Posterior cingulate gyrus (tissue), 11 donors: ENCODE measurements at regions not wholly inside any gene's neighbourhood (a gene's known extent, or its start where the extent isn't known, plus 50 kb on each side); places are given as distances from the start of the nearest gene placed in this dataset.
"Not testable (repeated sequence)": the region's sequence is repeated elsewhere in the genome, so short reads cannot be mapped to it uniquely, and the experiment has no call there.

Experiments used
- DNase-seq, 10 donors: peaks; one replicate each; pipeline versions ENCODE4 v3.0.0 to v3.0.0-alpha.2; 2020 to 2021; ENCODE audit warnings: mixed read lengths in 3 of 10
- intact Hi-C: fragments of 100-400 bp; cut with DNase I; formaldehyde crosslinking; loops from one replicate; pipeline ENCODE4 v1.15.1; 2023

DNA sequence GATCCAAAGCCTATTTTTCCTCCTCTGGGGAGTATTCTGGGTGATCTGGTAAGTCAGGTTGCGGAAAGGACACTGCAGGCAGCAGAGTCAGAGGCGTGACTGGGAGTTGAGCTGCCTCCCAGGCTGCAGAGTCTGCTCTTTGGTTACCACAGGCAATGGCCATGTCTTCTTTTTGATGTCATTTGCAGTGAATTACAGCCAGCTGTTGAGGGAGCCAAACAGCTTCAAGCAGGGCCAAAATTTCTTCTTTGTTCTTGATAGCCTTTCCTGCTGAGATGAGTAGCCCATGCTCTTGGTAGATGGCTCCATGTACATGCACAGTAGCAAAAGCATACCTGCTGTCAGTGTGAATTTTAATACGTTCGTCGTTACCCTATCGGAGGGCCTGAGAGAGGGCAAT lies 116.6 kb upstream of the PZP start:
- no peak for DNase-seq
- intact Hi-C loops = loop anchor here (5.0 kb wide), 1 partner anchor 262 kb away; no protein-coding TSS in a partner anchor

DNA sequence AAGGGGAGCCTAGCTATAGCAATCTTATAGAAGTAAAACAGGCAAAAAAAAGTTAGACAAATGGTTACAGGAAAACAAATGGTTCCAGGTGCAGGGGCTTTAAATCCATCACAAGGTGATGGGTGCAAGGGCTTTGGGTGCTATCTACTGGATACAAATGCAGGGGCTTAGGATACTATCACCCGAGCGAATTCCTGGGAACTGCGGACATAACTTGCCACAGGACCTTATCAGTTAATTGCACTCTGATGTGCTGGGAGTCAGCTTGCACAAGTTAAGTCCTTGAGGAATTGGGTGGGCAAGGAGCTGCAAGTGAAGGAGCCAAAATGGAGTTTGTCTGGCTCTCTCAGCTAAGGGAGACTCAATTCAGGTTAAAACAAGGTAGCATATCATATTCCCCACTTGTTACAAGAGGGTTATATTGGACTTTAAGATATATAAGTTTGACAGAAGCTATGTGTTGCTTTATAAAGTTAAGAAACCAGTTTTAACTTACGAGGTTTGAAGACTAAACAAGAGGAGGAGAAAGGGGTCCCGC lies 115.0 kb upstream of the PZP start:
- intact Hi-C loops = loop anchor here (5.0 kb wide), 1 partner anchor 261 kb away; no protein-coding TSS in a partner anchor
- DNase-seq = no peak

DNA sequence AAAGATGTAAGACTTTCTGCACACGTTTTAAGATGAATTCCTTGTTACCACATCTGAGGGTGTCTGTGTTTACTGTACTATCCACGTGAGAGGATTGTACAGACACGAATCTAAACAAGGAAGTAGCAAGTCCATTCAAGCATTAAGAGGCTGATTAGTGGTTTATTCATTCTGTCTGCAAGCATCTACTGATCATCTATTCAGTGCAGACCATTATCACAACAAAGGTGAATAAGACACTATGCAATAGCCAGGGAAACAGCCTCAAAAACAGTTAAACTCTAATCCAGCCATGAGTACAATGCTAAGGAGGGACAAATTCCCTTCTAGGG lies 111.6 kb upstream of the PZP start:
- DNase-seq = no peak
- intact Hi-C loops = loop anchor here (5.0 kb wide), 1 partner anchor 258 kb away; no protein-coding TSS in a partner anchor

DNA sequence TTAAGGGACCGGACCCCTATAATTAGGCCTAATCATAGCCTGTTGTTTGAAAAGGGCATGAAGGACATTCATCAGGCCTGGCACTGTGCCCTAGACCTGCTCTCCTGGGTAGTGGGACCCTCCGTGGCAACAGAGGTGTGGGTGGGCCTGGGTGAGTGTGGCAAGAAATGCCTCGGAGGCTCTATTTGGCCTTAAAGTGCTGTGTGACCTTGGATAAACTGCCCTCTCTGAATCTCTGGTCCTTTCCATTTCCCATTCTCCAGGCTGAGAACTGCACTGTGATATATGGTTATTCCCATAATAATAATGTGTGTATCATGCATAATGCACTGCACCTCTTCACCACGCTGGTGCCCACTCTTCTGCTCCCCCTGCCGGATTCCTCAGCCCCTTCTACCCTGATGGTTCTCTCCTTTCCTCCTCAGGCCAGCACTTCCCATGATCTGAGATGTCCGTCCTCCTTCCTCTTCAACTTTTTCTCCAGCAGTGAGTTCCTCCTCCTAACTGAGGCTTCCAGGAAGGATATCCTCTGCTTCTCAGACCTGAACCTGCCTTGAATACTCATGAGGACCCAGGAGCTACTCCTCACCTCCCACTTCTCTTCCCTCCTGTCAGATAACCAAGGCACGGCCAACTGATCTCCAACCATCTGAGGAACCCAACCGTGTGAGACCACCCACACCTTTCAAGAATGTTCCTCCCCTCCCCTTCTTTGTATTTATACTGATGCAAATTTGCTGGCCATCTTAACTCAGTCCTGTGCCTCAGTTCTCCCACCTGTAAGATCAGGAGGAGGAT lies 111.0 kb upstream of the PZP start:
- intact Hi-C loops = no loop called here
- no peak for DNase-seq

DNA sequence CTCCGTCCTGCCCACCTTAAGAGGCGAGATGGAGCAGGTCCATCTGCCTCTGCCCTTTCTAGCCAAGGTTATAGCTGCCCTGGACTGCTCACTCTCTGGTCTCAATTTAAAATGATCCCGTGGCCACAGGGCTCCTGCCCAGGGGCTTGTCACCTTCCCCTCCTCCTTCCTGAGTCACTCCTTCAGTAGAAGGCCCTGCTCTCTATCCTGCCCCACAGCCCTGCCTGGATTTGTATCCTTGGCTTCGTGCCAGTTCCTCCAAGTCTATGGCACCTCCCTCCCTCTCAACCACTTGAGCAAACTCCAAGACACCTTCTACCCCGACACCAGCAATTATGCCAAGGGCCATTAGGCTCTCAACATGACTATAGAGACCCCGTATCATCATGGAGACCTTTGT lies 105.3 kb upstream of the PZP start:
- intact Hi-C loops, DNase-seq: not testable (repeated sequence)

DNA sequence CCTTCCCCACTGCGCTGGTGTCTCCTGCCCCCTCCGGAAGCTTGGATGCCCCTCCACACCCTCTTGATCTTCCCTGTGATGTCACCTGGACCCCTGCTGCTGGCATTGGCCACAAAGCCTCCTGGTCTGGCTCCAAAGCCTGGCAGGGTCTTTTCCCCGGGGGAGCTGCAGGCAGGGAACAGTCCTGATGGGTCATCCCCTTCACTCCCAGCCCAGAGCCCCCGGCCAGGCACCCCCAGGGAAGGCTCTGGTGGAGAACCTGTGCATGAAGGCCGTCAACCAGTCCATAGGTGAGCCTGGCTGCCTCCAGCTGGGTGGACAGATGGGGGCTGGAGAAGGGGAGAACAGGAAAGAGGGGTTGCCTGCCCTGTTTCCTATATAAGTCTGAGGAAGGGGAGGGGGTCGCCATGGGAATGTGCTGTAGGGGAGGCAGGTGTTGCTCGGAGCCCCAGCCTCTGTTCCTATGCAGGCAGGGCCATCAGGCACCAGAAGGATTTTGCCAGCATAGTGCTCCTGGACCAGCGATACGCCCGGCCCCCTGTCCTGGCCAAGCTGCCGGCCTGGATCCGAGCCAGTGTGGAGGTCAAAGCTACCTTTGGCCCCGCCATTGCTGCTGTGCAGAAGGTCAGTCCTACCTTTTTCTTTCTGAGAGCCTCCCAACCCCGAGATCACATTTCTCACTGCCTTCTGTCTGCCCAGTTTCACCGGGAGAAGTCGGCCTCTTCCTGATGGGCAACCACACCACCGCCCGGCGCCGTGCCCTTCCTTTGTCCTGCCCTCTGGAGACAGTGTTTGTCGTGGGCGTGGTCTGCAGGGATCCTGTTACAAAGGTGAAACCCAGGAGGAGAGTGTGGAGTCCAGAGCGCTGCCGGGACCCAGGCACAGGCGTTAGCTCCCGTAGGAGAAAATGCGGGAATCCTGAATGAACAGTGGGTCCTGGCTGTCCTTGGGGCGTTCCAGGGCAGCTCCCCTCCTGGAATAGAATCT lies 104.5 kb upstream of the PZP start:
- DNase-seq = peak in 1 of 10 donors; percentile 43
- intact Hi-C loops = not testable (repeated sequence)

DNA sequence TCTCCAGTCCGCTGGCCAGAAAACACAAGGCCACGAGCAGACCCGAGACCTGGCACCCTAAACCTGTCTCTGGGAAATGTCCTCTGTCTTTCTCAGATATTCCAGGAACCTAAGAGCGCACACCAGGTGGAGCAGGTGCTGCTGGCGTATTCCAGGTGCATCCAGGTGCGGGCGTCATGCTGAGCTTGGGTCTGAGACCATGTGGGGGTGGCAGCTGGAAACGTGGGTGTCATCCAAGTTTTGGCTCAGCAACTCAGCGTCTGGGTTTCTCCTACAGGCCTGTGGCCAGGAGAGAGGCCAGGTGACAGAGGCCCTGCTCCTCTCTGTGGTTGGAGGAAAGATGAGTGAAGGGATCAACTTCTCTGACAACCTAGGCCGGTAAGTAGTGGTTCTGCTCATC lies 103.3 kb upstream of the PZP start:
- intact Hi-C loops, DNase-seq: not testable (repeated sequence)

DNA sequence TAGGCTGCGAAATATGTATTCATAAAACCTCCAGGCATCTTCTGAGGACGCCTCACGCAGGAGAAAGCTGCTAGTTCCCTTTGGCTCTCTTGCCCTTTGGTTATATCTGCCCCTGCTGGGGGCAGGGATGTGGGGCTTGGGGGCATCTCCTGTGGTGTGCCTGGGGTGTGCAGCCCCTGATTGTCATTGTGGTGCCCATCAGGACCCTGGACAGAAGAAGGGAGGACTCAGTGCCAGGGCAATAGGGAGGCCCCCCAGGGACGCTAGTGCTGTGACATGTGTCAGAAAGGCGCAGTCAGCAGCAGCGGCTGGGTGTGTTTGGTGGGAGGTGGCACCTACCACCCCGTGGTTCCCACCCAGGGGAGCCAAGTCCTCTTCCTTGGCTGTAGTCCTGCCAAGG lies 102.5 kb upstream of the PZP start:
- DNase-seq, intact Hi-C loops: not testable (repeated sequence)

DNA sequence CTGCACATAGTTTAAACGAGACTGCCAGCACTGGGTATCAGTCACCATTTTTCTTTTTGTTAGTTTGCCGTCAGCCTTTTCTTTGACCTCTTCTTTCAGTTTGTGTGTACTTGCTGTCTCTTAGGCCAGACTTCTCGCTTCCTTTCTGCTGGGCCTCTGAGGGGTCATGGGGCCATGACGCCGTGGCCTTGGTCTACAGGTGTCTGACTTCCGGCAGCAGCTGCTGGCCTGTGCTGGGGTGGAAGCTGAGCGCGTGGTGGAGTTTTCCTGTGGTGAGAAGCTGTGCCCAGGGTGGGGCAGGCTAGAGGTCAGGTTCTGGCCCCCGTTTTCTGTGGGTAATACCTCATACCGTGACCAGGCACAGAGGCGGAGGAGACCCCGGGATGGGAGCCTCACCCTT lies 101.6 kb upstream of the PZP start:
- DNase-seq, intact Hi-C loops: not testable (repeated sequence)

DNA sequence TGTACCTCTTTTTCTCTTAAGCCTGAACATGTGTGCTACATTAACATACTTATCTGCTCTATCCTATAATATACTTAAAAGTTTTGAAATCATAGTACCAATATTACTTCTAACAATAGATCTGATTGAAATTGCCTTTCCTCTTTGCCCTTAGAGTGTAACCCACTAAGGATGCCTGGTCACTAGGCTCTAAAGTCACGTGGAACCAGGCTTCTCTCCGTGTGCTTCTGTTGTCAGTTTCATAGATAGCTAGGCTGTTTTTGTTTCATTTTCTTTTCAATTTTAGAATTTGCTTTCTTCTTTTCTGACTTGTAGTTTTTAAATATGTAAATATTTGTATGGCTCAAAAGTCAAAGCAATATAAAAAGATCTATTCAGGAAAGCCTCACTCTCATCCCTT lies 100.5 kb upstream of the PZP start:
- intact Hi-C loops, DNase-seq: not testable (repeated sequence)

DNA sequence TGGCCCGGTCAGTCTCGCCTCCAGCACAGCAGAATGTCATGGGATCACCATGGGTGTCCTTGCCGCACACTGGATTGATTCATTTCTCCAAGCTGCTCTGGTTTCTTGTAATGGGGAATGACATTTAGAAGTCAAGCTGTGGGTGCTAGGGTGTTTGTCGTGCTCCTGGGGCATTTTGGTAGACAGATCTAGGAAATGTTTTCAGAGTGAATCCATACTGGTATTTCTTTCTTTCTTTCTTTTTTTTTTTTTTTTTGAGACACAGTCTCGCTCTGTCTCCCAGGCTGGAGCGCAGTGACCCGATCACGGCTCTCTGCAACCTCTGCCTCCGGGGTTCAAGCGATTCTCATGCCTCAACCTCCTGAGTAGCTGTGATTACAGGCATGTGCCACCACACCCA lies 100.0 kb upstream of the PZP start:
- intact Hi-C loops, DNase-seq: not testable (repeated sequence)

DNA sequence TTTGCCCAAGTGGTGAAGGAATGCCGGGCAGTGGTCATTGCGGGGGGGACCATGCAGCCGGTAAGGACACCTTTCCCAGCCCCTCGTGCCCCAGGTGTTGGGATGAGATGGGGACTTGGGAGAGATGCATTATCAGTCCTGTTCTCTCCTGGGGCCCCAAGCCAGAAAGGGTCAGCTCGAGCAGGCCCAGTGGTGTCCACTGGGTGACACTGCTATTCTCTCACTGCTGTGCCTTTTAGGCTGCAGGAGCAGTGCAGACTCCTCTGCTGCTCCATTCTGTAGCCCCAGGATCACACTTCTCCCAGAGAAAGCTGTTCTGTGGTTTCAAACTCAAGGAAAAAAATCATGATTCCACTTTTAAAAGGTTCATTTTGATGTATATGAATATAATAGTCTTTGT lies 99.1 kb upstream of the PZP start:
- intact Hi-C loops = not testable (repeated sequence)

DNA sequence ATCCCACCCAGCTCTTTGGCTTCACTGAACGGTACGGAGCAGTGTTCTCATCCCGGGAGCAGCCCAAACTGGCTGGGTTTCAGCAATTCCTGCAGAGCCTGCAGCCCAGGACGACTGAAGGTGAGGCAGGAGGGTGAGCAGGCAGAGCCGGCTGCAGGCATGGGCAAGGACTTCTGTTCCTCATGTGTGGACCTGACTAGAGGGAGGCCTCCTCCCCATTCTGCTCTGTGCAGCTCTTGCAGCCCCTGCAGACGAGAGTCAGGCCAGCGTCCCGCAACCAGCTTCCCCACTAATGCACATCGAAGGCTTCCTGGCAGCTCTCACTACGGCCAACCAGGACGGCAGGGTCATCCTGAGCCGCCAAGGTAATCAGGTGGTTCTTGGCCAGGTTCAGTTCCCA lies 97.8 kb upstream of the PZP start:
- peak in 1 of 10 donors; percentile 69 for DNase-seq
- intact Hi-C loops = not testable (repeated sequence)

More for the DNA sequence above, 99.1 kb upstream of the PZP start:
- not testable (repeated sequence) for DNase-seq

DNA sequence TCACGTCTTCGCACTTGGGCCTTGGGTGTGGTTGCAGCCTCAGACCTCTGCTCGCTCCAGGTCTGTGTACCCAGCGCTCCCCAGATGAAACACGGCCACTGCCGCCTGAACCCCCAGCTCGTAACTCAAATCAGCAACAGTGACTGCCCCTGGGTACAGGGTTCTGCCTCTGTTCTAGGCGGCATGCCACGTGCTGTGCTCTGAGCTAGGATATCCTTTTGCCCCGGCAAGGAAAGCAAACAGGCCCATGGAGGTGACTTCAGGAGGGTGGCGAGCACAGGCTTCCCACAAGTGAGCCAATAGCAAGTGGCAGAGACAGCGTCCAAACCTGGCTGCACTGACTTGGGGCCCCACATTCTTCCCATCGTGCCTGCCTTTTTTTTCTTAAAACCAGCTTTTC lies 96.3 kb upstream of the PZP start:
- DNase-seq, intact Hi-C loops: not testable (repeated sequence)

DNA sequence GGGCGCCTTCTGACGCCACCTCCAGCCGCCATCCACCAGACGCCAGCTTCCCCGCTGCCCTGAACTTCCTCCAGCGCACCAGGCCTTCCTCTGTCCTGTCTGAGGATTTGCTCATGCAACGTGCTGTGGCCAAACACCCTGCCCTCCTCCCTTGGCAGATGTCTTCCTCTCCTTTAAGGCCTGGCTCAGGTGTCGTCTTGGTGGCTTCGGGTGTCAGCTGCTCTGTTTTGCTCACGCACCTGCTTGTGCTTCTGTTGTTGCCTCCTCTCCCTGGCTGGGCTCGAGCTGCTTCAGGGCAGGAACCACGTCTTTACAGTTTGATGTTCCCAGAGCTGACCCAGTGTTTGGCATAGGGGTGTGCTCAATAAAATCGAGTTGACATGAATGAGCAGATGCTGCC lies 87.7 kb upstream of the PZP start:
- DNase-seq, intact Hi-C loops: not testable (repeated sequence)

DNA sequence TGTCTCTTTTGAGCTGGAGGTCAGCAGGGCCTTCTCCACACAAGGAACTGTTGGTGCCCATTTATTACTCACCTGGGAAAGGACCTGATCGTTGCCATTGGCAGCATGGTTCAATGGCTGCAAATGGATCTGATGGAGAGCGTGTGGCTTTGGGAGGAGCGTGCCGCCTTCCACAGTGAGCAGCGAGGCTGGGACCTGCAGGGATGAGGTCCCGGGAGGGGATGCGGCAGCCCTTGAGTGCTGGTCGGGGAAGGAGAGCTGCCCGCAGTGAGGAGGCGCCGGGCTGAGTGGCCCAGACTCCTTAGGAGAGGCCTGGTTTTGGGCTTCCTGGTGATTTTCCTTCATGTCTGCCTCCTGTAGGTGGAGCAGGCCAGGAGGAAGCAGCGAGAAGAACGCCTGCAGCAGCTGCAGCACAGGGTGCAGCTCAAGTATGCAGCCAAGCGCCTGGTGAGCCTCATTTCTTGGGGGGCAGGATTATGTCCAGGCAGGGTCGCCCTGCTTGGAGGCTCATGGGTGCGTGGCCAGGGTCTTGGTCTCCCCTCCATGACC lies 86.0 kb upstream of the PZP start:
- peak in 1 of 10 donors; percentile 38 for DNase-seq
- intact Hi-C loops = not testable (repeated sequence)

DNA sequence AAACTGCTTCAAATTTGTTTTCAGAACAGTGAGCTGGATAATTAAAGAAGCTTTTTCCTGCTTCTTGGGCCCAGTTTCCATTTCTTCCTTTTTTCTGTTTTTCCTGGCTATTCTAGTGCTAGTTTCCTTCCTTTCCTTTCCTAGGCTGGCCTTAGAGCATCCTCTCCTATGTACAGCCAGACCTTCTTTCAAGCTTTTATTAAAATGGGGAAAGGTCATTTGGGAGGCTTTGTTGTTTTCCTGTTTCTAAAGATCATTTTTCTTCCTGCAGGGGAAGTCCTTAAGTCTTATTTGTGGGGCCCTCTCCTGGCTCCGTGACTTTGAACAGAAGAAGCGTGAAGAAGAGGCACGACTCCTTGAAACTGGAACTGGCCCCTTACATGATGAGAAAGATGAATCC lies 85.2 kb upstream of the PZP start:
- DNase-seq = not testable (repeated sequence)

DNA sequence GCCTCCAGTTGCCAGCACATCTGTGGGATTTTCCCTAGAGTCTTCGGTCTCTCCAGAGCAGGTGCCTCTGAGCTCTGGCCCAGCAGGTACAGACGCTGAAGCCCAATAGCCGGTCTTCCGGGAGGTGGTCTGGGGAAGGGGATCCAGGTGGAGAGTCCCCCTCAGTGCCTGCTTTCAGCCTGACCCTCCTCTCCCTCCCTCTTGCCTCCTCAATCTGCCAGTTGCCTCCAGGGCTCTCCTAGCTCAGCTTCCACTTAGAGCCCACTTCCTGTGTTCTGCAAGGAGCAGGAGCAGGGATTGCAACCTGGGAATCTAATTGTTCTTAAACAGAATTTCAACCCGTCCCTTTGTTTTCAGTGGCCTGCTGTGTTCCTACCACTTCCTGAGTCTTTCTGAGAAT lies 81.8 kb upstream of the PZP start:
- DNase-seq, intact Hi-C loops: not testable (repeated sequence)

More for the DNA sequence above, 85.2 kb upstream of the PZP start:
- intact Hi-C loops = not testable (repeated sequence)

DNA sequence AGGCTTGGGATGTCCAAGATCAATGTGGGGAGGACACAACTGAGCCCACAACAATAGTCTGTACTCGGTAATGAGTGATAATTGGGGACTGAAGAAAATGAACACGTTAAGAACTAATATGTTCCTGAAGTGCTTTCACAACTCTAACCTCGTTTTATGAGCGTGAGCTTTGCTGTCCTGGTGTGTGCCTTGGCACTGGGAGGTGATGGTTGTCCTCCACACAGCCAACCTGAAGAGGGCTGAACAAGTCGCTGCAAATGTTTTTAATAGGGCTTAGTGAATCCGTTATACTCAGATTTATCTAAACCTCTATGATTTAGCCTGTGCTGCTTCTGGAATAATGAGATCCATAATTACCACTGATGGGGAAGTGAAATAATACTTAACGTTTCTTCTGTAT lies 76.5 kb upstream of the PZP start:
- intact Hi-C loops, DNase-seq: not testable (repeated sequence)

DNA sequence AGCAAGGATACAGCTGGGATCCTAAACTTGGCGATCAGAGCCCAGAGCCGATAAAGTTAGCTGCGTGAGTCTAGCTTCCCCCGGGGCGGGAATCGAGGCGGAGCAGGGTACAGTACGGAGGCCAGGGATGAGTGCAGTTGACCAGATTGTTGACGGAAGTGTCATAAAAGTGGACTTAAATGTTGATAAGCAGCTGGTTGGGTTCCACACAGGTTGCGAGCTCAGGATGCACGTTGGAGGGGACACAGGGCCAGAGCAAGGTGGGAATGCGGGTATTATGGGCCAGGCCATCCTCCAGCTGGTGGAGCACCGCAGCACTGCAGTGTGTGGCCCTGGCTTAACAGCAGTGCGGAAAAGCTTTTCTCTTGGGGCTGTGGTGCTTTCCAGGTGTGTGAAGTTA lies 76.0 kb upstream of the PZP start:
- DNase-seq = peak in 1 of 10 donors; percentile 52
- intact Hi-C loops = not testable (repeated sequence)
